Activated T-cell treated with anti-CD3 and anti-CD28 coated beads for 1 hour (primary cell): ENCODE measurements at regions not wholly inside any gene's neighbourhood (a gene's known extent, or its start where the extent isn't known, plus 50 kb on each side); places are given as distances from the start of the nearest gene placed in this dataset.

Experiments
- DNase-seq: peaks from one replicate; pipeline ENCODE4 v3.0.0-alpha.2; 2020; ENCODE audit warnings: low read depth

- no peak for DNase-seq
Observed at GRCh38 chr15:47334805-47335535, 382.3 kb upstream of the SEMA6D start.

DNA sequence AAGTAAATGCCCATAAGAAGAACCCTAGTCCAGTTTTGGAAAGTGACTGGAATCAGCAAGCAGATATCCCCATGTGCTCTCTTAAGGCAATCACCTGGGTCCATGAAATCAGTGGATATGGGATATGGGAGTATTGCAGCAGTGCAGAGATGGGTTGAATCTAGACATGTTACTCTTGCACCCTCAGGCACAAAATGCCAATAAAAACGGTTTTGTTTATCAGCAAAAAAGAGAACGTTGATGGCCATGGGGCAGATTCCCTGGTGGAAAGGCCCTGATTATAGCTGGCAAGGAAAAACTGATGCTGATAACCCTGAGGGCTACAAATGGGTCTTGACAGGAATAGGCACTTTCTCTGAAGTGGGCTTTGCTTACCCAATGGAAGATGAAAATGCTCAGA, 380.2 kb upstream of the SEMA6D start:
- no peak for DNase-seq

- no peak for DNase-seq
Observed at GRCh38 chr15:47337836-47338235, 379.5 kb upstream of the SEMA6D start.

GRCh38 chr15:47338771-47339170, 378.5 kb upstream of the SEMA6D start:
- no peak for DNase-seq

DNA sequence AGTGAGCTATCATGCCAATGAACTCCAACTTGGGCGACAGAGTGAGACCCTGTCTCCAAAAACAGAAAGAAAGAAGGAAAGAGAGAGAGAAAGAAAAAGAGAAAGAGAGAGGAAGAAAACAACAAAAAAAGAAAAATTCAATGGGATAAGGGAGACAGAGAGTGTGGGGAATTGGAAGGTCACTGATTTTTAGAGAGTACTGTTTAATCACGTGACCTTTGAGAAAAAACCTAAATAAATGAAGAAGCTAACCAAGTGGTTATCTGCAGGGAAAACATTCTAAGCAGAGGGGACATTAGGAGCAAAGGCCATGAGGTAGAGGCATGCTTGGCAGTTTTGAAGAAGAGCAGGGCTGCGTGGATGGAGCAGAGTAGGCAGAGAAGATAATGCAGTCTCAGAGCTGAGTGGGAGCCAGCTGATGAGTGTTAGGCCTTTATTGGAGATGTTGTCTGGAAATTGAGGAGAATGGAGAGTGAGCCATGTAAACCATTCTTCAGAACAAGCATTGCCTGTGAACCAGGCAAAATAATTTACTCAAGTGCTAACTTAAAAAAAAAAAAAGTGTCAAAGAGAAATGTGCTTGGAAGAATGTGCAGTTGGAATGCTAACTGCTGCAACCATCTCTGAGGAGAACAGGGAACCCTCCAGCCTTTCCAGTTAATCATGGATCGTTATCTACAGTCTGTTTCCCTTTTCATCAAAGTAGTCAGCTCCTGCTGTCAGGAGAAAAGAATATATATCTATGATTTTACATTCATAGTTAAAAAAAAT, 377.3 kb upstream of the SEMA6D start:
- DNase-seq = no peak

- no peak for DNase-seq
Observed at GRCh38 chr15:47340571-47340920, 376.8 kb upstream of the SEMA6D start.

DNA sequence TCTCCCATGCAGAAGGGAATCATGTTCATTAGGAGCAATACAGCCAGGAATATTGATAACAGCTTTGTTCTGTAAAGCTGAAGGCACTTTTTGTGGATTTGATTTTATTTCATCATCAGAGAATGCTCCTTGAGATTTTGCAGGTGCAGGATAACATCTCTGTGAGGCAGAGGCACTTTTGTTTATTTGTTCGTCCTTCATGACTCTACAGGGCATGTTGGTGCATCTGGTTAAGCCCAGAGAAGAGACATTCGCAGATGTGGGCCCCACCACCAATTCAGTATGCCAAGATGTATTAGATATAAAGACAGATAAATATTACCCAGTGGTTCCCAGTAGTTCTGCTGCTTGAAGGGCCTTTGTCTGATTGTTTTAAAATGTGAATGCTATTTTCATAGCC, 368.1 kb upstream of the SEMA6D start:
- DNase-seq = no peak

- DNase-seq = no peak
Observed at GRCh38 chr15:47351501-47351900, 365.8 kb upstream of the SEMA6D start.

DNA sequence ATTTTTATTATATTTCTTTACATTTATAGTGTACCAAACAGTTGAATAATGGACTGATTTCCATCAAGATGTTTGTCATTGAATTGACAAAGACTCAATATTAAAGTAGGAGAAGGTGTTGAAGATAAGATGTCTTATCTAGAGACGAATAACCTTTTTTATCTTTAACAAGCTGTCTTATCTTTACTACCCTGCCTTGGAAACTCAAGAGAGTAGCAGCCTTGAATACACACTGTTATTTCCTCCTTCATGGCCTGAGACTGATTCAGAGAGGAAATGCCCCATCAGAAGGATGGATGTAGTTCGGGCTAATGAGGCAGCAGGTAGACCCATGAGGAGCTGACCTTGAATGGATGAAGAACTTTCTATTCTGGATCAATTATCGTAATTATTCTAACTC, 365.1 kb upstream of the SEMA6D start:
- DNase-seq = no peak

DNA sequence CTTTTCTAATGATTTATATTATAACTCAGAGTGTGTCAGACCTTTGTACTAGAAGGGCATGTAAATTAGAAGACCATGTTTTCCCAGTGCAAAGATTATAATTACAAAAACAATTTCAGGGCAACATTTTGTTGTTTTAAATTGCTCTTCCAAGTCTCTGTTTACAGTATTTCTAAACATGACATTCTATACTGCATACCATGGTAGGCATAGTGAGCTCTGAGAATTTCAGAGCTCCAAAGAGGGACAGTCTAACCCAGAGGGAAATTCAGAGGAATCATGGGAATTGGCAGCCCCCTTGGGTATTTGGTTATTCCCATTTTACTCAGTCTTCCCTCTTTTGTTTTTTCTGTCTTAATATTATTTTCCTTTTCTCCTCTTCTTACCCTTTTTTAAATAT, 361.5 kb upstream of the SEMA6D start:
- DNase-seq = no peak

DNA sequence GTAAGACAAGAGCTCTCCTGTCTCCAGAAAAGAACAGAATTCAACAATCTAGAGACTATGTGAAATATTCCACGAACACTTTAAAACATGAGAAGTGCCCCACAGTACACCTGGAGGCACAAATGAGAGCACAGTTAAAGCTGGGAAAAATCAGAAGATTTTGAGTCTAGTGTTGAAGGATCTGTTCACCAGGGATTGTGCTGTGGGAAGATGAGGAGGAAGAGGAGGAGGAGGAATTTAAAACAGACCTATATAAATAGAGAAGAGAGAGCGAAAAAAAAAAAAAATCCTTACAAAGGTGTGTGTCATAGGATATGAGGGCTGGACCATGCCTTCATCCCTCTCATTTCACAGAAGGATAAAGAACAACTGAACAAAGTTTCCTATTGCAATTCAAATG, 361.0 kb upstream of the SEMA6D start:
- DNase-seq = no peak

- DNase-seq = no peak
Observed at GRCh38 chr15:47358876-47359275, 358.4 kb upstream of the SEMA6D start.

DNA sequence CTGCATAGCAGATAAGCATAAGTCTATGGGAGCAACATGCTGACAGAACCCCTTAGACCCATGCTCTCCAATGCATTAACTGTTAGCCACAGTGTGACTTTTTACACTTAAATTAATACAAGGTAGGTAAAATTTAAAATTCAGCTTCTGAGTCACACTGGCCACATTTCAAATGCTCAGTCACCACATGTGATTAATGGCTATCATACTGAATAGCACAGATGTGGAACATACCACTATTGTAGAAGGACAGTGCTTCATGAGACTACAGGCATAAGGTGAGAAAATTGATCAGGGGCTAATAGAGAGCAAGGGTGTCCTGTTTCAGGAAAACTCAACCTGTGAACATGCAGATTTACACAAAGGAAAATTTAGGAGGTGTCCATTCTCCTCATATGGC, 357.0 kb upstream of the SEMA6D start:
- no peak for DNase-seq

DNA sequence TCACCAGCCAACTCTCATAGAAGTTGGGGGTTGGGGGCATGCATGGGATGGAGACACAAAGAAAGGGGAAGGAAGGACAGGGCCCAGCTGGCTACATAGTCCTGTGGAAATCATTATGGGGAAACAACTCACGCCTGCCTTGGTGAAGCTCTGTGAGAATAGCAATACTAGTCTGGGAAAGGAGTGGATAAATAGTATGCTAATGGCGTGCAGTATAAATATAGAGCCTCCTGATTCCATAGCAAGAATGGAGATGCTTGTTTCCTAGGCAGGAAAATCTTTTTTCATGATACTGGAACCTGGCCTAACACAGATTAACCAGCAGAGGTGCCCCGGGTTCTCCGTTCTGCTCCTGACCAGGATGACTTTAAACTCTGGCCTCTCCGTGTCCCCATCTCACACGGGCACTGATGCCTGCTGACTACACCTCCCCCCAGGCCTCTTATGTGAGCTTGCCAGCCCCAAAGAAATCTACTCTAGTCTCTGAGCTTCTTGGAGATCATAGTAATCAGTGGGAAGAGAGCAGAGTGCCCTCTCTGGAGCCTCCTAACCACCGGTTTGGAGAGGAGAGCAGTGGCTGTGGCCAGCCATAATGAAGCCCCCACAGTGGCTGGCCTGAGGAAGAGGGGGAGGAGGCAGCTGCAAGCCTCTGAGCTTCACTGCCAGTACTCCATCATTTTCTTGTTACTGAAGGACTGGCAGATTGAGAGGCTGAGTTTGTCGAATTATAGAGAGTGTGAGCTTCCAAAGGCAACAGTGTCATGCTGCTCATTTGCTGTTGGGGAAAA, 355.0 kb upstream of the SEMA6D start:
- no peak for DNase-seq

DNA sequence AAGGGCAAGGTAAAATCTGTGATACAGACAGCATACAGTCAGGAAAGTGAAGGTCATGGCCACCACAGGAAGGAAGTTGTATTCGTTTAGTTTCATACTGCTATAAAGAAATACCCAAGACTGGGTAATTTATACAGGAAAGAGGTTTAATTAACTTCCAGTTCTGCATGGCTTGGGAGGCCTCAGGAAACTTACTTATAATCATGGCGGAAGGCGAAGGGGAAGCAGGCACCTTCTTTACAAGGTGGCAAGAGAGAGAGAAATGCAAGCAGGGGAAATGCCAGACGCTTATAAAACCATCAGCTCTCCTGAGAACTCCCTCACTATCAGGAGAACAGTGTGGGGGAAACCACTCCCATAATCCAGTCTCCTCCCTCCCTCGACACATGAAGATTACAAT, 353.7 kb upstream of the SEMA6D start:
- DNase-seq = no peak

DNA sequence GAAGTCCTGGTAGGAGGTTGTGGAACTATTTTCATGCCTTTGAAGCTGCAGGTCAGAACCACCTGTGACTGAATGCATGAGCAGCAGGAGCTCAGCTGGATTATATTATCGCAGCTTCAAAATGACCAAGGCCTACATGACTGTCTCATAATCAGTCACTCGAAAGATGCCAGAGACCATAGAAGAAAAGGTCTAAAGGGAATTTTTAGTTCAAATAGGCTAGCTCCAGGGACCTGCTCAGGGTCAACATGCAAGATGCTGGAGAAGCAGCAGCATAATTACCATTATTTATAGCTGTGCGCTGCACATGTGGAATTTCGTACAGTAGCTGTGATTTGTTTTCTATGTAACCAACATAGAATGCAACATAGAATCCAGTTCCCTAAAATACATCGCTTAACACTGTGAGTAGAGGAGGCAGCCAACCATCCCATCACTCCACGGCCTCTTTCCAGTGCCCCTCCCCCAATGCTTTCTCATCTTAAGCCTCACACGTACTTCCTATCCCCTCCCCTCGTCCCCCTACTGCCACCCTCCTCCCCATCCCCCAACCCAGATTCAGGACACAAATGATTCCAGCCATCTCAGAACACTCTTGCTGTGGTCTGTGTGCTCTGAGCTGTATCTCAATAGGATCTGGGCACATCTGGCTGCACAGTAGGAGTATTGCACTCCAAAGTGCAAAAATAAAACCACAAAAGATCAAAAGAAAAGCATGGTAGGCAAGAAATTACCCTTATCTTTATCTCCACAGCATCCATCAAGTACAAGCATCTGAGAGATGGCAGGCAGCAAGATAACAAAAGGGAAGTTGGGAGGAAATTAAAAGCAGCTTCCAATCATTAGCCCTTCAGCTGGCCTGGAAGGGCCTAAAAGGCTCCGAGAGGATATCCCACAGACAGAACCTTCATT, 352.8 kb upstream of the SEMA6D start:
- DNase-seq = no peak

DNA sequence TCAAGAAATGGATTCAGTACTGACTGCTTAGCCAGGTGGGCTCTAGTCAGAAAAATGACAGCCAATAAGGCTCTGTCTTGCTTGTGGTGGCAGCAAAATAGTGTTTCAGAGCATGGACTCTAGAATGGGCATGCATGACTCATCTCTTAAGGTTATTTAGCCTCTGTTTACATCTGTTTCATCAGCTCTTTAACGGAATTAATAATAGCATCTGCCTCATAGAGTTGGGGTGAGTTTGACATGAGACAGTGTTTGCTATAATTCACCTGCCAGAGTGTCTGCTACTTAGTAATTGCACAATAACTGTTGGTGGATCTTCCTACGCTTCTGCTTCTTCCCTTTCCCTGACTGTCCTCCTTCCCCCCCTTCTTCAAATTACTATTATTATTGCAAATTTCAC, 350.4 kb upstream of the SEMA6D start:
- DNase-seq = no peak

GRCh38 chr15:47367726-47368390, 349.4 kb upstream of the SEMA6D start:
- DNase-seq = no peak

DNA sequence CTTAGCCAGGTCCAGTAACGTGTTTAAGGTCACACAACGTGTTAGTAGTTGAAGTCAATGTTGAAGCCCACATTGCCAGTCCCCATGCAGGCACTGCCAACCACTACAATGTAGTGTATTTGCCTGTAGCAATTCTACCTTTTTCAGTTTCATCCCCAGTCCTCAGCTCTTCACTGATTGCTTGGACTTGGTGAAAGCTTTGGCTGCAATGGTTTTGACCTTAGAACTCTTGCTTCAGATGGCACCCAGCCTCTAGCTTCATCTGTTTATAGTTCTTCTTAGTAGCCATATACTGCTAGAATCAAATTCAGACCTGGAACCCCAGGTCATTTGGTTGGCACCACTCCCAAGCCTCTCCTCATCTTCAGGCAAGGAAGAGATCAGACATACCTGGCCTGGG, 345.4 kb upstream of the SEMA6D start:
- DNase-seq = no peak

DNA sequence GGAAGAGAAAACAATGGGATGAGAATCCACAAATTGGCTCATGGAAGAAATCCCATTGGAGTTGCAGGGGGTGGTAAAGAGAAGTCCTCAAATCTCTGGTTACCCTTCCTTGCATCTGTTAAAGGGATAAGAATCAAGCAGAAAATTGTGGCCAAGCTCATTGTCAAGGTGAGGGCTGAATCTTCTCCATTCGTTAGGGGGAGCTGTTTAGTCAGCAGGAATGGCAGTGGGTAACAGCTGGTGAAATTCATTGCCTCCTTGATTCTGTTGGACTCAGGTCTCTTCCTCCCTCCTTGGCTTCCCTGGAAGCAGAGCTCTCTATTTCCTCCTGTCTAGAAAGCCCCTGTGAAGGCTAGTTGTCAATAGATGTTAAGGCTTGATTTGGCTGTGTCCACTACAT, 343.1 kb upstream of the SEMA6D start:
- no peak for DNase-seq

- DNase-seq = no peak
Observed at GRCh38 chr15:47376190-47376589, 341.1 kb upstream of the SEMA6D start.
